GM18507 (cell line): ENCODE measurements at regions not wholly inside any gene's neighbourhood (a gene's known extent, or its start where the extent isn't known, plus 50 kb on each side); places are given as distances from the start of the nearest gene placed in this dataset.
"Not testable (repeated sequence)": the region's sequence is repeated elsewhere in the genome, so short reads cannot be mapped to it uniquely, and the experiment has no call there.

Experiments
- DNase-seq: peaks from one replicate; pipeline ENCODE4 v3.0.0; 2011; ENCODE audit warnings: low read depth; ENCODE audit not compliant: insufficient read length; ENCODE audit errors: extremely low spot score
- FAIRE-seq: peaks from 2 replicates; lab custom pipeline; 2011; peaks lifted over from hg19 to GRCh38; lab: Jason Lieb, UNC

- FAIRE-seq (no peak), DNase-seq (no peak)
Observed at GRCh38 chr11:121358760-121359159, 66.2 kb downstream of the SC5D start.

- DNase-seq (no peak), FAIRE-seq (no peak)
Observed at GRCh38 chr11:121359591-121359990, 67.0 kb downstream of the SC5D start.

GRCh38 chr11:121362955-121363354 lies 70.4 kb downstream of the SC5D start:
- not testable (repeated sequence) for FAIRE-seq

GRCh38 chr11:121365304-121365703 lies 72.7 kb downstream of the SC5D start:
- DNase-seq, result no peak
- no peak for FAIRE-seq

More at GRCh38 chr11:121362955-121363354, 70.4 kb downstream of the SC5D start:
- not testable (repeated sequence) for DNase-seq

- no peak for DNase-seq
- FAIRE-seq, result peak; percentile 45
Observed at GRCh38 chr11:121366038-121366437, 73.5 kb downstream of the SC5D start.

GRCh38 chr11:121367001-121367843 lies 74.7 kb downstream of the SC5D start:
- DNase-seq, result peak; percentile 62

GRCh38 chr11:121367844-121368225 lies 75.3 kb downstream of the SC5D start:
- no peak for FAIRE-seq
- DNase-seq, result no peak

More at GRCh38 chr11:121367001-121367843, 74.7 kb downstream of the SC5D start:
- peak; percentile 100 for FAIRE-seq

GRCh38 chr11:121368364-121369240 lies 76.0 kb downstream of the SC5D start:
- FAIRE-seq (peak; percentile 86), DNase-seq (no peak)

- DNase-seq, result no peak
- peak; percentile 91 for FAIRE-seq
Observed at GRCh38 chr11:121369366-121369765, 76.8 kb downstream of the SC5D start.

- DNase-seq (no peak), FAIRE-seq (no peak)
Observed at GRCh38 chr11:121372028-121372427, 79.5 kb downstream of the SC5D start.

GRCh38 chr11:121372671-121373429 lies 79.3 kb upstream of the SORL1 start:
- DNase-seq, result peak; percentile 32
- peak; percentile 98 for FAIRE-seq

- no peak for DNase-seq
- FAIRE-seq, result peak; percentile 36
Observed at GRCh38 chr11:121374286-121374985, 77.7 kb upstream of the SORL1 start.

GRCh38 chr11:121376130-121376529 lies 76.0 kb upstream of the SORL1 start:
- no peak for FAIRE-seq
- no peak for DNase-seq

GRCh38 chr11:121379145-121379810 lies 72.8 kb upstream of the SORL1 start:
- not testable (repeated sequence) for DNase-seq, FAIRE-seq

GRCh38 chr11:121383716-121384115 lies 68.4 kb upstream of the SORL1 start:
- no peak for DNase-seq
- FAIRE-seq, result no peak

GRCh38 chr11:121385688-121386087 lies 66.4 kb upstream of the SORL1 start:
- FAIRE-seq, result no peak

More at GRCh38 chr11:121385688-121386087, 66.4 kb upstream of the SORL1 start:
- no peak for DNase-seq
